IMR-90 (cell line): ENCODE measurements at regions not wholly inside any gene's neighbourhood (a gene's known extent, or its start where the extent isn't known, plus 50 kb on each side); places are given as distances from the start of the nearest gene placed in this dataset.

Source experiments
- RAD21 ChIP-seq: IDR thresholded peaks from 2 replicates; pipeline ENCODE4 v1.6.1; 2012; ENCODE audit warnings: low read length, improper control_type of control experiment
- RFX5 ChIP-seq: IDR thresholded peaks from 2 replicates; pipeline ENCODE4 v1.8.0; 2012; ENCODE audit warnings: low read depth, mild to moderate bottlenecking, low read length, moderate library complexity
- SMC3 ChIP-seq: fragments of 150-350 bp; IDR thresholded peaks from 2 replicates; pipeline ENCODE4 v1.6.1; 2016; ENCODE audit warnings: low read depth, mild to moderate bottlenecking, antibody characterized with exemption, low read length, moderate library complexity
- TF ChIP-seq, protein P1 (sequence below): conservative IDR thresholded peaks from 2 replicates; pipeline ENCODE4 v1.5.1; 2012; ENCODE audit warnings: mild to moderate bottlenecking, low read depth, low read length, improper control_type of control experiment

- TF ChIP-seq, protein P1, sequence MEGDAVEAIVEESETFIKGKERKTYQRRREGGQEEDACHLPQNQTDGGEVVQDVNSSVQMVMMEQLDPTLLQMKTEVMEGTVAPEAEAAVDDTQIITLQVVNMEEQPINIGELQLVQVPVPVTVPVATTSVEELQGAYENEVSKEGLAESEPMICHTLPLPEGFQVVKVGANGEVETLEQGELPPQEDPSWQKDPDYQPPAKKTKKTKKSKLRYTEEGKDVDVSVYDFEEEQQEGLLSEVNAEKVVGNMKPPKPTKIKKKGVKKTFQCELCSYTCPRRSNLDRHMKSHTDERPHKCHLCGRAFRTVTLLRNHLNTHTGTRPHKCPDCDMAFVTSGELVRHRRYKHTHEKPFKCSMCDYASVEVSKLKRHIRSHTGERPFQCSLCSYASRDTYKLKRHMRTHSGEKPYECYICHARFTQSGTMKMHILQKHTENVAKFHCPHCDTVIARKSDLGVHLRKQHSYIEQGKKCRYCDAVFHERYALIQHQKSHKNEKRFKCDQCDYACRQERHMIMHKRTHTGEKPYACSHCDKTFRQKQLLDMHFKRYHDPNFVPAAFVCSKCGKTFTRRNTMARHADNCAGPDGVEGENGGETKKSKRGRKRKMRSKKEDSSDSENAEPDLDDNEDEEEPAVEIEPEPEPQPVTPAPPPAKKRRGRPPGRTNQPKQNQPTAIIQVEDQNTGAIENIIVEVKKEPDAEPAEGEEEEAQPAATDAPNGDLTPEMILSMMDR = no peak
- TF ChIP-seq SMC3 (no peak), RFX5 (no peak), RAD21 (no peak)
Observed at GRCh38 chr3:152210697-152211096, 58.0 kb upstream of the MBNL1 start.
